H9 (cell line): ENCODE measurements at regions not wholly inside any gene's neighbourhood (a gene's known extent, or its start where the extent isn't known, plus 50 kb on each side); places are given as distances from the start of the nearest gene placed in this dataset.
A peak's percentile ranks its signal among the peaks of the same experiment; 100 is the strongest.

Experiments
- DNase-seq: peaks from one replicate; pipeline ENCODE4 v3.0.0-alpha.2; 2017
- H2AFZ ChIP-seq: one replicate; pipeline ENCODE4 v1.6.1; 2013; ENCODE audit warnings: mild to moderate bottlenecking, low read length, control low read depth, moderate library complexity
- H2AK5ac ChIP-seq: 2 replicates; pipeline ENCODE4 v1.6.1; 2013; ENCODE audit warnings: low read length, control low read depth, mixed read lengths; ENCODE audit not compliant: insufficient read length
- H2BK120ac ChIP-seq: one replicate; pipeline ENCODE4 v1.6.1; 2013; ENCODE audit warnings: low read depth, mild to moderate bottlenecking, low read length, control low read depth, inconsistent platforms; ENCODE audit not compliant: poor library complexity, severe bottlenecking
- H2BK12ac ChIP-seq: 2 replicates; pipeline ENCODE4 v1.6.1; 2013; ENCODE audit warnings: low read length, control low read depth, mixed read lengths, low read depth; ENCODE audit not compliant: insufficient read length
- H2BK15ac ChIP-seq: 2 replicates; pipeline ENCODE4 v1.6.1; 2013; ENCODE audit warnings: low read depth, low read length, control low read depth
- H2BK20ac ChIP-seq: one replicate; pipeline ENCODE4 v1.6.1; 2013; ENCODE audit warnings: low read depth, mild to moderate bottlenecking, low read length, control low read depth, inconsistent platforms; ENCODE audit not compliant: poor library complexity, severe bottlenecking
- H2BK5ac ChIP-seq: 2 replicates; pipeline ENCODE4 v1.6.1; 2013; ENCODE audit warnings: low read length, control low read depth, mixed read lengths; ENCODE audit not compliant: insufficient read length
- H3K14ac ChIP-seq: 2 replicates; pipeline ENCODE4 v1.6.1; 2013; ENCODE audit warnings: low read length, control low read depth; ENCODE audit not compliant: insufficient read depth
- H3K18ac ChIP-seq: 2 replicates; pipeline ENCODE4 v1.6.1; 2013; ENCODE audit warnings: low read depth, mild to moderate bottlenecking, mixed read lengths, low read length, control low read depth; ENCODE audit not compliant: insufficient read length
- H3K23ac ChIP-seq: 2 replicates; pipeline ENCODE4 v1.6.1; 2013; ENCODE audit warnings: low read length, control low read depth, mixed read lengths, low read depth; ENCODE audit not compliant: insufficient read length
- H3K23me2 ChIP-seq: 2 replicates; pipeline ENCODE4 v1.6.1; 2013; ENCODE audit warnings: low read depth, mild to moderate bottlenecking, mixed read lengths, low read length, control low read depth; ENCODE audit not compliant: insufficient read length, poor library complexity, severe bottlenecking
- H3K27ac ChIP-seq: 2 replicates; pipeline ENCODE4 v1.5.1; 2013; ENCODE audit warnings: low read length, control low read depth, mixed read lengths, low read depth; ENCODE audit not compliant: insufficient read length
- H3K27me3 ChIP-seq: 2 replicates; pipeline ENCODE4 v1.6.1; 2013; ENCODE audit warnings: low read length, control low read depth, inconsistent platforms; ENCODE audit not compliant: insufficient read depth
- H3K4ac ChIP-seq: 2 replicates; pipeline ENCODE4 v1.6.1; 2013; ENCODE audit warnings: low read depth, mild to moderate bottlenecking, control low read depth, inconsistent platforms, low read length, moderate library complexity
- H3K4me1 ChIP-seq: 2 replicates; pipeline ENCODE4 v1.6.1; 2013; ENCODE audit warnings: low read length, control low read depth, inconsistent platforms; ENCODE audit not compliant: insufficient read depth
- H3K4me2 ChIP-seq: 2 replicates; pipeline ENCODE4 v1.6.1; 2013; ENCODE audit warnings: low read length, control low read depth, mixed read lengths; ENCODE audit not compliant: insufficient read length, insufficient read depth
- H3K56ac ChIP-seq: 2 replicates; pipeline ENCODE4 v1.6.1; 2013; ENCODE audit warnings: low read depth, mild to moderate bottlenecking, mixed read lengths, low read length, control low read depth; ENCODE audit not compliant: insufficient read length
- H3K79me1 ChIP-seq: 2 replicates; pipeline ENCODE4 v1.6.1; 2013; ENCODE audit warnings: low read depth, mild to moderate bottlenecking, moderate library complexity, low read length, control low read depth, inconsistent platforms; ENCODE audit not compliant: insufficient read depth, poor library complexity, severe bottlenecking
- H3K79me2 ChIP-seq: 2 replicates; pipeline ENCODE4 v1.6.1; 2013; ENCODE audit warnings: low read length, control low read depth, inconsistent platforms; ENCODE audit not compliant: insufficient read depth
- H3K9ac ChIP-seq: 2 replicates; pipeline ENCODE4 v1.6.1; 2013; ENCODE audit warnings: low read length, control low read depth, mixed read lengths; ENCODE audit not compliant: insufficient read length; ENCODE audit errors: extremely low read depth
- H3K9me3 ChIP-seq: one replicate; pipeline ENCODE4 v1.6.1; 2013; ENCODE audit warnings: low read depth, low read length, inconsistent platforms; ENCODE audit not compliant: control insufficient read depth
- H3T11ph ChIP-seq: one replicate; pipeline ENCODE4 v1.6.1; 2013; ENCODE audit warnings: mild to moderate bottlenecking, low read length, control low read depth, inconsistent platforms
- H4K20me1 ChIP-seq: one replicate; pipeline ENCODE4 v1.6.1; 2013; ENCODE audit not compliant: control insufficient read depth, insufficient read length, insufficient read depth
- H4K5ac ChIP-seq: 2 replicates; pipeline ENCODE4 v1.6.1; 2013; ENCODE audit warnings: low read depth, mild to moderate bottlenecking, mixed read lengths, low read length, control low read depth; ENCODE audit not compliant: insufficient read length
- H4K8ac ChIP-seq: replicated peaks from 2 replicates; pipeline ENCODE4 v1.6.1; 2013; ENCODE audit warnings: low read length, control low read depth, mixed read lengths, low read depth; ENCODE audit not compliant: insufficient read length
- H4K91ac ChIP-seq: 2 replicates; pipeline ENCODE4 v1.6.1; 2013; ENCODE audit warnings: low read depth, mild to moderate bottlenecking, moderate library complexity, mixed read lengths, low read length, control low read depth; ENCODE audit not compliant: insufficient read length
- H3K27ac Mint-ChIP-seq, 3 experiments: 2 replicates in 2 of 3; 3 replicates in 1 of 3; pipeline ENCODE4 v1.8.0; 2020 to 2021; ENCODE audit warnings: mixed read lengths in 3 of 3, mild to moderate bottlenecking in 1 of 3, moderate library complexity in 1 of 3
- H3K27me3 Mint-ChIP-seq: 2 replicates; pipeline ENCODE4 v1.8.0; 2021; ENCODE audit warnings: low read depth, mild to moderate bottlenecking, moderate library complexity, mixed read lengths
- H3K36me3 Mint-ChIP-seq, 3 experiments: 2 replicates in 2 of 3; 3 replicates in 1 of 3; pipeline ENCODE4 v1.8.0; 2020 to 2021; ENCODE audit warnings: low read depth in 3 of 3, mixed read lengths in 3 of 3; ENCODE audit not compliant: insufficient read depth in 1 of 3
- H3K4me1 Mint-ChIP-seq, 2 experiments: 2 replicates each; pipeline ENCODE4 v1.8.0; 2020; ENCODE audit warnings: mixed read lengths in 2 of 2
- H3K4me3 Mint-ChIP-seq, 2 experiments: 2 replicates in 1 of 2; 3 replicates in 1 of 2; pipeline ENCODE4 v1.8.0; 2020 to 2021; ENCODE audit warnings: mild to moderate bottlenecking in 2 of 2, mixed read lengths in 2 of 2, moderate library complexity in 1 of 2
- H3K9me3 Mint-ChIP-seq, 2 experiments: 2 replicates in 1 of 2; 3 replicates in 1 of 2; pipeline ENCODE4 v1.8.0; 2020; ENCODE audit warnings: mild to moderate bottlenecking in 2 of 2, mixed read lengths in 2 of 2, moderate library complexity in 1 of 2
- WGBS: extraction: QIAGEN DNeasy Blood & Tissue Kit; methylation state at CpG from one replicate; pipeline ENCODE4 v1.1.7; 2013; ENCODE audit warnings: missing lambda C conversion rate, low lambda C conversion rate, mixed read lengths; ENCODE audit not compliant: insufficient read length; ENCODE audit errors: extremely low coverage; 5-methylcytosine and 5-hydroxymethylcytosine counted together
- TF ChIP-seq, protein P1 (sequence below): fragments of 200-600 bp; sonication (generic); conservative IDR thresholded peaks from 3 replicates; pipeline ENCODE4 v1.8.0; 2021; ENCODE audit warnings: antibody characterized with exemption, mild to moderate bottlenecking

DNA sequence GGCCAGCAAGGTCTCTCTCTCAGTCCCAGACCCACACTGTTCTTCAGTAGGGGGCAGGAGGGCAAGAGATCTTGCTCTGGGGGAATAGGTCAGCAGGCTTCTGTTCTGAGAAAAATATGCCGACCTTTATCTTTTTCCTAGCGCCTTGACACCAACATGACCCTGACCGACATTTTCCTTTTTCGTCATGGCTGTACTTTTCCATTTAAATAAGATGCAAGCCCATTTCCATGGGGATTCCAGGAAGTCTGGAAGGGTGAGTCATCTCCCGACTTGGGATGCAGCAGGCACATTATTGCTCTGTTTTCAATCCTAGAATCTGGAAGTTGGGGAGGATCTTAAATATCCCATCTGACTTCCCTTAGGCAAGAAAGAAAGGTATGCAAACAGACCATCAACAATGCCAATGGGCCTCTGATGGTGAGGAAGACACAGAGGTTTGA, 261.5 kb upstream of the LRTM1 start:
- Histone ChIP-seq H3K27ac (no peak overlapping the region), H3K4me2 (no peak overlapping the region), H2AK5ac (no peak overlapping the region), H2BK20ac (no peak overlapping the region), H3K4me1 (no peaks in the 10 kb centered on the region), H3K14ac (no peak overlapping the region), H3K79me2 (no peaks in the 10 kb centered on the region), H2BK5ac (no peak overlapping the region), H4K91ac (no peak overlapping the region), H4K20me1 (no peaks in the 10 kb centered on the region), H2BK120ac (no peak overlapping the region), H2AFZ (no peak overlapping the region), H4K5ac (no peak overlapping the region), H3K23ac (no peak overlapping the region), H3K56ac (no peak overlapping the region), H3T11ph (no peak overlapping the region), H4K8ac (no peak overlapping the region), H3K79me1 (no peaks in the 10 kb centered on the region), H3K9me3 (no peaks in the 10 kb centered on the region), H2BK12ac (no peak overlapping the region), H3K27me3 (no peaks in the 10 kb centered on the region), H3K18ac (no peak overlapping the region), H3K23me2 (no peaks in the 10 kb centered on the region), H3K4ac (no peak overlapping the region), H3K9ac (no peak overlapping the region), H2BK15ac (no peak overlapping the region)
- Mint-ChIP-seq H3K27me3 (peaks cover 1% of the 10 kb centered on the region; the same call in 1 of the 2 replicates), H3K4me1 (peaks cover 8 to 11% of the 10 kb centered on the region in 2 experiments), H3K36me3 (no peaks in the 10 kb centered on the region; a peak in 1 of 7 replicates), H3K27ac (peak overlapping the region in 1 of 3 experiments; percentile 29; a peak in 1 of 7 replicates), H3K4me3 (no peak overlapping the region), H3K9me3 (peaks cover 0 to 4% of the 10 kb centered on the region in 2 experiments; a peak in 1 of 5 replicates)
- DNase-seq, result peak; percentile 56
- TF ChIP-seq, protein P1, sequence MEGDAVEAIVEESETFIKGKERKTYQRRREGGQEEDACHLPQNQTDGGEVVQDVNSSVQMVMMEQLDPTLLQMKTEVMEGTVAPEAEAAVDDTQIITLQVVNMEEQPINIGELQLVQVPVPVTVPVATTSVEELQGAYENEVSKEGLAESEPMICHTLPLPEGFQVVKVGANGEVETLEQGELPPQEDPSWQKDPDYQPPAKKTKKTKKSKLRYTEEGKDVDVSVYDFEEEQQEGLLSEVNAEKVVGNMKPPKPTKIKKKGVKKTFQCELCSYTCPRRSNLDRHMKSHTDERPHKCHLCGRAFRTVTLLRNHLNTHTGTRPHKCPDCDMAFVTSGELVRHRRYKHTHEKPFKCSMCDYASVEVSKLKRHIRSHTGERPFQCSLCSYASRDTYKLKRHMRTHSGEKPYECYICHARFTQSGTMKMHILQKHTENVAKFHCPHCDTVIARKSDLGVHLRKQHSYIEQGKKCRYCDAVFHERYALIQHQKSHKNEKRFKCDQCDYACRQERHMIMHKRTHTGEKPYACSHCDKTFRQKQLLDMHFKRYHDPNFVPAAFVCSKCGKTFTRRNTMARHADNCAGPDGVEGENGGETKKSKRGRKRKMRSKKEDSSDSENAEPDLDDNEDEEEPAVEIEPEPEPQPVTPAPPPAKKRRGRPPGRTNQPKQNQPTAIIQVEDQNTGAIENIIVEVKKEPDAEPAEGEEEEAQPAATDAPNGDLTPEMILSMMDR, result no peak
- WGBS, result no CpG with 5 or more reads among the region's 5 CpGs
